K562 (cell line): ENCODE measurements at regions not wholly inside any gene's neighbourhood (a gene's known extent, or its start where the extent isn't known, plus 50 kb on each side); places are given as distances from the start of the nearest gene placed in this dataset.

Experiments
- ATAC-seq: fragments of 200-7000 bp; cut with Tn5 transposase; 3 replicates; pipeline ENCODE4 v1.9.1; 2020; ENCODE audit warnings: moderate library complexity
- BruUV-seq: library from RNA; stranded (reverse); fragments of 400-500 nt; replicated peaks from 2 replicates; lab custom pipeline; 2021; lab: Mats Ljungman, UMichigan
- CTCF ChIA-PET: fragments of 300-600 bp; formaldehyde crosslinking; extraction: SDS; loops from one replicate; lab custom pipeline; 2021; ENCODE audit warnings: low intra/inter-chr PET ratio; lab: Yijun Ruan, JAX
- POLR2A ChIA-PET: fragments of 300-600, 350-650 bp; sonication (Branson Sonifier 250); formaldehyde crosslinking; extraction: SDS; loops from one replicate; lab custom pipeline; 2021; ENCODE audit warnings: antibody characterized with exemption, inconsistent platforms; lab: Yijun Ruan, JAX
- DNase-seq, 4 experiments: peaks; one replicate each; pipeline versions ENCODE4 v3.0.0 to v3.0.0-alpha.2; 2011 to 2018; ENCODE audit warnings: low spot score in 3 of 4, mixed read lengths in 3 of 4; ENCODE audit errors: extremely low read depth in 1 of 4
- FAIRE-seq: peaks from 2 replicates; lab custom pipeline; 2011; peaks lifted over from hg19 to GRCh38; lab: Jason Lieb, UNC
- H2AFZ ChIP-seq: 2 replicates; pipeline ENCODE4 v1.6.0; 2011; ENCODE audit warnings: low read depth, low read length, control low read depth, inconsistent platforms
- H3K27ac ChIP-seq: fragments of 200-600 bp; 3 replicates; pipeline ENCODE4 v1.8.0; 2011; ENCODE audit warnings: low read depth, mild to moderate bottlenecking, control low read depth, inconsistent platforms, low read length, moderate library complexity, mixed read lengths; ENCODE audit errors: extremely low read depth
- H3K27me3 ChIP-seq, 2 experiments: fragments of 300-600 bp in 1 of 2; 2 replicates in 1 of 2; 3 replicates in 1 of 2; pipeline versions ENCODE4 v1.6.0 to v1.8.0; 2011; ENCODE audit warnings: inconsistent platforms in 2 of 2, low read length in 2 of 2, mild to moderate bottlenecking in 1 of 2, mixed read lengths in 1 of 2, moderate library complexity in 1 of 2; ENCODE audit not compliant: control insufficient read depth in 2 of 2, insufficient read depth in 2 of 2
- H3K36me3 ChIP-seq: fragments of 300-600 bp; 3 replicates; pipeline ENCODE4 v1.8.0; 2011; ENCODE audit warnings: mild to moderate bottlenecking, low read length, inconsistent platforms; ENCODE audit not compliant: control insufficient read depth, insufficient read depth
- H3K4me1 ChIP-seq, 2 experiments: fragments of 200-600 bp in 1 of 2; replicated peaks in 1 of 2; 2 replicates in 1 of 2; 3 replicates in 1 of 2; pipeline versions ENCODE4 v1.5.1 to v1.8.0; 2011; ENCODE audit warnings: inconsistent platforms in 2 of 2, low read length in 2 of 2, mild to moderate bottlenecking in 1 of 2, mixed read lengths in 1 of 2, moderate library complexity in 1 of 2; ENCODE audit not compliant: control insufficient read depth in 2 of 2, insufficient read depth in 2 of 2
- H3K4me2 ChIP-seq: 2 replicates; pipeline ENCODE4 v1.6.1; 2011; ENCODE audit warnings: low read length, control low read depth, inconsistent platforms, mixed read lengths; ENCODE audit not compliant: insufficient read depth
- H3K4me3 ChIP-seq: fragments of 200-600 bp; sonication (generic), shearing (Covaris generic); 2 replicates; pipeline ENCODE4 v1.5.1; 2016; ENCODE audit warnings: control low read depth, inconsistent platforms
- H3K79me2 ChIP-seq: fragments of 200-600 bp; 3 replicates; pipeline ENCODE4 v1.8.0; 2011; ENCODE audit warnings: low read length, inconsistent platforms; ENCODE audit not compliant: control insufficient read depth, insufficient read depth
- H3K9ac ChIP-seq, 2 experiments: 2 replicates each; pipeline versions ENCODE4 v1.6.0 to v1.6.1; 2011; ENCODE audit warnings: low read depth in 2 of 2, low read length in 2 of 2, control low read depth in 1 of 2, inconsistent platforms in 1 of 2, mild to moderate bottlenecking in 1 of 2, mixed read lengths in 1 of 2; ENCODE audit not compliant: insufficient read depth in 1 of 2
- H3K9me1 ChIP-seq: one replicate; pipeline ENCODE4 v1.6.0; 2011; ENCODE audit warnings: inconsistent platforms, mild to moderate bottlenecking, low read length, moderate library complexity; ENCODE audit not compliant: control insufficient read depth, insufficient read depth
- H3K9me3 ChIP-seq: replicated peaks from 2 replicates; pipeline ENCODE4 v1.5.1; 2011; ENCODE audit warnings: low read depth, low read length, inconsistent platforms; ENCODE audit not compliant: control insufficient read depth, insufficient read depth
- H4K20me1 ChIP-seq: replicated peaks from 2 replicates; pipeline ENCODE4 v1.6.1; 2011; ENCODE audit warnings: low read length, inconsistent platforms, mixed read lengths; ENCODE audit not compliant: control insufficient read depth, insufficient read depth
- AFF4 ChIP-seq: sonication (generic); formaldehyde crosslinking; IDR thresholded peaks from 2 replicates; pipeline ENCODE4 v1.8.0; 2023; ENCODE audit warnings: mild to moderate bottlenecking, missing genetic modification reagents
- ASH1L ChIP-seq: fragments of 450-650 bp; IDR thresholded peaks from 2 replicates; pipeline ENCODE4 v1.6.1; 2018; ENCODE audit warnings: borderline replicate concordance, mild to moderate bottlenecking, low read depth; ENCODE audit not compliant: partially characterized antibody
- ATF4 ChIP-seq: fragments of 450-650 bp; formaldehyde crosslinking; IDR thresholded peaks from 2 replicates; pipeline ENCODE4 v1.4.0; 2022; ENCODE audit warnings: mild to moderate bottlenecking, moderate library complexity
- CHD4 ChIP-seq: fragments of 200-600 bp; sonication (generic); IDR thresholded peaks from 3 replicates; pipeline ENCODE4 v1.6.1; 2012; ENCODE audit warnings: low read depth, mild to moderate bottlenecking, mixed read lengths, low read length, inconsistent platforms; ENCODE audit not compliant: insufficient read depth, insufficient replicate concordance, poor library complexity, severe bottlenecking
- ILF3 ChIP-seq: fragments of 450-650 bp; IDR thresholded peaks from 2 replicates; pipeline ENCODE4 v1.6.1; 2018; ENCODE audit warnings: antibody characterized with exemption, mild to moderate bottlenecking, moderate library complexity, borderline replicate concordance
- RERE ChIP-seq: sonication (generic); formaldehyde crosslinking; IDR thresholded peaks from 2 replicates; pipeline ENCODE4 v1.8.0; 2023; ENCODE audit warnings: missing genetic modification reagents, mild to moderate bottlenecking, borderline replicate concordance
- ZNF449 ChIP-seq: fragments of 250-450 bp; sonication (Bioruptor Pico); IDR thresholded peaks from 2 replicates; pipeline ENCODE4 v1.8.0; 2022; ENCODE audit warnings: moderate library complexity, mild to moderate bottlenecking, inconsistent platforms
- ZNF589 ChIP-seq: fragments of 200-800 bp; sonication (Bioruptor generic); IDR thresholded peaks from 2 replicates; pipeline ENCODE4 v1.6.1; 2016; ENCODE audit warnings: low read depth, missing genetic modification characterization, missing compliant biosample characterization
- WGBS: fragments of 100-300 bp; shearing (Covaris generic); methylation state at CpG from one replicate; pipeline ENCODE4 v1.1.6; 2016; ENCODE audit warnings: low coverage, mixed read lengths; ENCODE audit not compliant: insufficient coverage; ENCODE audit errors: missing lambda C conversion rate; 5-methylcytosine and 5-hydroxymethylcytosine counted together
- in situ Hi-C: fragments of 300-500 bp; cut with MboI; formaldehyde crosslinking; loops from 4 replicates; pipeline ENCODE4 v1.15.0; 2018; ENCODE audit warnings: inconsistent platforms, mixed read lengths
- intact Hi-C: fragments of 100-400 bp; cut with micrococcal nuclease; formaldehyde crosslinking; loops from 2 replicates; pipeline ENCODE4 v1.14.2; 2022

GRCh38 chr2:104438481-104438880 is 415.4 kb upstream of the POU3F3 start (continued):
- TF ChIP-seq AFF4 (CRISPR knock-in tag) (no peak), ILF3 (no peak)

- Histone ChIP-seq H3K9ac (no peak overlapping the region), H3K27ac (no peak overlapping the region), H3K4me3 (no peak overlapping the region), H3K4me1 (no peaks in the 10 kb centered on the region), H4K20me1 (no peaks in the 10 kb centered on the region), H3K4me2 (no peak overlapping the region), H3K27me3 (no peaks in the 10 kb centered on the region), H2AFZ (no peak overlapping the region), H3K79me2 (no peaks in the 10 kb centered on the region), H3K36me3 (no peaks in the 10 kb centered on the region), H3K9me1 (no peaks in the 10 kb centered on the region), H3K9me3 (no peaks in the 10 kb centered on the region)
- in situ Hi-C loops, result no loop called here
- no peak for FAIRE-seq
- intact Hi-C loops, result no loop called here
- POLR2A ChIA-PET, result no interaction called here
- BruUV-seq, result no TSS peak
- no peak for DNase-seq
- no peak for ATAC-seq
- WGBS, result 2% methylated on average over 5 of the region's 5 CpGs
- CTCF ChIA-PET, result no interaction called here
- TF ChIP-seq ASH1L (no peak), RERE (no peak), CHD4 (no peak), ATF4 (no peak), ZNF589 (CRISPR knock-in tag) (no peak), ZNF449 (CRISPR knock-in tag) (no peak)
These were observed 410.8 kb upstream of the POU3F3 start for GRCh38 chr2:104443145-104443544.
